ENCODE measurements at regions not wholly inside any gene's neighbourhood (a gene's known extent, or its start where the extent isn't known, plus 50 kb on each side); places are given as distances from the start of the nearest gene placed in this dataset.

GRCh38 chr19:31105761-31106160 is 243.5 kb downstream of the TSHZ3 start:
- no peak for TF ChIP-seq ARNTL (CRISPR knock-in tag; IDR thresholded peaks at IDR 0.05; ENCODE audit: borderline replicate concordance, low read depth)
- no peak for TF ChIP-seq CREB5 (CRISPR knock-in tag; IDR thresholded peaks at IDR 0.05; ENCODE audit: low read depth)
- TF ChIP-seq, protein P1, sequence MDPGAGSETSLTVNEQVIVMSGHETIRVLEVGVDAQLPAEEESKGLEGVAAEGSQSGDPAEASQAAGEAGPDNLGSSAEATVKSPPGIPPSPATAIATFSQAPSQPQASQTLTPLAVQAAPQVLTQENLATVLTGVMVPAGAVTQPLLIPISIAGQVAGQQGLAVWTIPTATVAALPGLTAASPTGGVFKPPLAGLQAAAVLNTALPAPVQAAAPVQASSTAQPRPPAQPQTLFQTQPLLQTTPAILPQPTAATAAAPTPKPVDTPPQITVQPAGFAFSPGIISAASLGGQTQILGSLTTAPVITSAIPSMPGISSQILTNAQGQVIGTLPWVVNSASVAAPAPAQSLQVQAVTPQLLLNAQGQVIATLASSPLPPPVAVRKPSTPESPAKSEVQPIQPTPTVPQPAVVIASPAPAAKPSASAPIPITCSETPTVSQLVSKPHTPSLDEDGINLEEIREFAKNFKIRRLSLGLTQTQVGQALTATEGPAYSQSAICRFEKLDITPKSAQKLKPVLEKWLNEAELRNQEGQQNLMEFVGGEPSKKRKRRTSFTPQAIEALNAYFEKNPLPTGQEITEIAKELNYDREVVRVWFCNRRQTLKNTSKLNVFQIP (CRISPR knock-in tag; IDR thresholded peaks at IDR 0.05; ENCODE audit: borderline replicate concordance, low read depth), result no peak
- no peak for TF ChIP-seq GLIS3 (CRISPR knock-in tag; IDR thresholded peaks at IDR 0.05)
- TF ChIP-seq ESRRG (CRISPR knock-in tag; IDR thresholded peaks at IDR 0.05), result no peak
- no peak for TF ChIP-seq PPARA (CRISPR knock-in tag; IDR thresholded peaks at IDR 0.05; ENCODE audit: borderline replicate concordance)
- TF ChIP-seq CSDC2 (CRISPR knock-in tag; IDR thresholded peaks at IDR 0.05), result no peak
- TF ChIP-seq ZFP3 (CRISPR knock-in tag; IDR thresholded peaks at IDR 0.05), result no peak
- TF ChIP-seq BACH2 (CRISPR knock-in tag; IDR thresholded peaks at IDR 0.05; ENCODE audit: borderline replicate concordance), result no peak
- TF ChIP-seq, protein P2, sequence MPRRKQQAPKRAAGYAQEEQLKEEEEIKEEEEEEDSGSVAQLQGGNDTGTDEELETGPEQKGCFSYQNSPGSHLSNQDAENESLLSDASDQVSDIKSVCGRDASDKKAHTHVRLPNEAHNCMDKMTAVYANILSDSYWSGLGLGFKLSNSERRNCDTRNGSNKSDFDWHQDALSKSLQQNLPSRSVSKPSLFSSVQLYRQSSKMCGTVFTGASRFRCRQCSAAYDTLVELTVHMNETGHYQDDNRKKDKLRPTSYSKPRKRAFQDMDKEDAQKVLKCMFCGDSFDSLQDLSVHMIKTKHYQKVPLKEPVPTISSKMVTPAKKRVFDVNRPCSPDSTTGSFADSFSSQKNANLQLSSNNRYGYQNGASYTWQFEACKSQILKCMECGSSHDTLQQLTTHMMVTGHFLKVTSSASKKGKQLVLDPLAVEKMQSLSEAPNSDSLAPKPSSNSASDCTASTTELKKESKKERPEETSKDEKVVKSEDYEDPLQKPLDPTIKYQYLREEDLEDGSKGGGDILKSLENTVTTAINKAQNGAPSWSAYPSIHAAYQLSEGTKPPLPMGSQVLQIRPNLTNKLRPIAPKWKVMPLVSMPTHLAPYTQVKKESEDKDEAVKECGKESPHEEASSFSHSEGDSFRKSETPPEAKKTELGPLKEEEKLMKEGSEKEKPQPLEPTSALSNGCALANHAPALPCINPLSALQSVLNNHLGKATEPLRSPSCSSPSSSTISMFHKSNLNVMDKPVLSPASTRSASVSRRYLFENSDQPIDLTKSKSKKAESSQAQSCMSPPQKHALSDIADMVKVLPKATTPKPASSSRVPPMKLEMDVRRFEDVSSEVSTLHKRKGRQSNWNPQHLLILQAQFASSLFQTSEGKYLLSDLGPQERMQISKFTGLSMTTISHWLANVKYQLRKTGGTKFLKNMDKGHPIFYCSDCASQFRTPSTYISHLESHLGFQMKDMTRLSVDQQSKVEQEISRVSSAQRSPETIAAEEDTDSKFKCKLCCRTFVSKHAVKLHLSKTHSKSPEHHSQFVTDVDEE (CRISPR knock-in tag; IDR thresholded peaks at IDR 0.05), result no peak
- no peak for TF ChIP-seq ZC3H10 (CRISPR knock-in tag; IDR thresholded peaks at IDR 0.05)
- no peak for TF ChIP-seq ZNF8 (CRISPR knock-in tag; IDR thresholded peaks at IDR 0.05)
- TF ChIP-seq TOX (CRISPR knock-in tag; IDR thresholded peaks at IDR 0.05; ENCODE audit: borderline replicate concordance), result no peak
- no peak for TF ChIP-seq ZNF70 (CRISPR knock-in tag; IDR thresholded peaks at IDR 0.05)
- no peak for TF ChIP-seq TCF4 (CRISPR knock-in tag; IDR thresholded peaks at IDR 0.05; ENCODE audit: borderline replicate concordance)
- TF ChIP-seq ZNF565 (CRISPR knock-in tag; conservative IDR thresholded peaks at IDR 0.05; ENCODE audit: low read depth), result no peak
- no peak for TF ChIP-seq CSRNP3 (CRISPR knock-in tag; IDR thresholded peaks at IDR 0.05)
- no peak for TF ChIP-seq ZFP30 (CRISPR knock-in tag; IDR thresholded peaks at IDR 0.05)
- TF ChIP-seq, protein P3, sequence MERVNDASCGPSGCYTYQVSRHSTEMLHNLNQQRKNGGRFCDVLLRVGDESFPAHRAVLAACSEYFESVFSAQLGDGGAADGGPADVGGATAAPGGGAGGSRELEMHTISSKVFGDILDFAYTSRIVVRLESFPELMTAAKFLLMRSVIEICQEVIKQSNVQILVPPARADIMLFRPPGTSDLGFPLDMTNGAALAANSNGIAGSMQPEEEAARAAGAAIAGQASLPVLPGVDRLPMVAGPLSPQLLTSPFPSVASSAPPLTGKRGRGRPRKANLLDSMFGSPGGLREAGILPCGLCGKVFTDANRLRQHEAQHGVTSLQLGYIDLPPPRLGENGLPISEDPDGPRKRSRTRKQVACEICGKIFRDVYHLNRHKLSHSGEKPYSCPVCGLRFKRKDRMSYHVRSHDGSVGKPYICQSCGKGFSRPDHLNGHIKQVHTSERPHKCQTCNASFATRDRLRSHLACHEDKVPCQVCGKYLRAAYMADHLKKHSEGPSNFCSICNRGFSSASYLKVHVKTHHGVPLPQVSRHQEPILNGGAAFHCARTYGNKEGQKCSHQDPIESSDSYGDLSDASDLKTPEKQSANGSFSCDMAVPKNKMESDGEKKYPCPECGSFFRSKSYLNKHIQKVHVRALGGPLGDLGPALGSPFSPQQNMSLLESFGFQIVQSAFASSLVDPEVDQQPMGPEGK (CRISPR knock-in tag; IDR thresholded peaks at IDR 0.05; ENCODE audit: borderline replicate concordance), result no peak
- TF ChIP-seq RARB (CRISPR knock-in tag; IDR thresholded peaks at IDR 0.05), result no peak

DNA sequence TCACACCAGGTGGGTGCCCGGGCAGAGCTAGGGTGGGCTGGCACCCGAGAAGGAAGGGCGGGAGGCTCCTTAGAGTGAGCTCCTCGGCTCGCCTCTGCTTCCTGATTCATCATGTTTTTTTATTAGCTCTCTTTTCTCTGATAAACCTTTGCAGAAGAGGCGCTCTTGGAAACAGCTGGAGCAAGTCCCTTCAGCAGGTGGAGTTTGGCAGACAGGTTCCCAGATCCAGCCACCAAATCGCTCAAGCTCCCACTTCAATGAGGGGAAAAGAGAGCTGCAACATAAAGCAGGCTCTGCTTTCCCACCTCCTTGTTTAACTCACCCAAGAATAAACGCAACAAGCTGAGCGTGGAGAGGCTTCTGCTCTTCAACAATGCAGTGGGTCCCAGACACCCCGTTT is 244.8 kb downstream of the TSHZ3 start:
- no peak for TF ChIP-seq OSR1 (CRISPR knock-in tag; IDR thresholded peaks at IDR 0.05)
- TF ChIP-seq, protein P3 (CRISPR knock-in tag; IDR thresholded peaks at IDR 0.05; ENCODE audit: borderline replicate concordance), result no peak
- TF ChIP-seq TOX (CRISPR knock-in tag; IDR thresholded peaks at IDR 0.05; ENCODE audit: borderline replicate concordance), result no peak
- TF ChIP-seq ZFP3 (CRISPR knock-in tag; IDR thresholded peaks at IDR 0.05), result no peak
- no peak for TF ChIP-seq ESRRG (CRISPR knock-in tag; IDR thresholded peaks at IDR 0.05)
- no peak for TF ChIP-seq ZNF565 (CRISPR knock-in tag; conservative IDR thresholded peaks at IDR 0.05; ENCODE audit: low read depth)
- no peak for TF ChIP-seq ZNF8 (CRISPR knock-in tag; IDR thresholded peaks at IDR 0.05)
- TF ChIP-seq, protein P1 (CRISPR knock-in tag; IDR thresholded peaks at IDR 0.05; ENCODE audit: borderline replicate concordance, low read depth), result no peak
- TF ChIP-seq RARB (CRISPR knock-in tag; IDR thresholded peaks at IDR 0.05), result no peak
- ATAC-seq, result no peak

More at GRCh38 chr19:31105761-31106160, 243.5 kb downstream of the TSHZ3 start:
- no peak for ATAC-seq

Data from SK-N-SH treated with all-trans-retinoic acid at 6 μM for 48 hours (cell line).